Fibroblast of mammary gland (primary cell): ENCODE measurements at regions not wholly inside any gene's neighbourhood (a gene's known extent, or its start where the extent isn't known, plus 50 kb on each side); places are given as distances from the start of the nearest gene placed in this dataset.
A peak's percentile ranks its signal among the peaks of the same experiment; 100 is the strongest.

ENCODE experiments used
- DNase-seq: peaks from one replicate; pipeline ENCODE4 v3.0.0-alpha.2; 2010; ENCODE audit warnings: low read depth
- H3K4me3 ChIP-seq: 2 replicates; pipeline ENCODE4 v1.5.1; 2011; ENCODE audit warnings: low read depth, mild to moderate bottlenecking, low read length, moderate library complexity; ENCODE audit not compliant: control insufficient read depth
- CTCF ChIP-seq: conservative IDR thresholded peaks from 2 replicates; pipeline ENCODE4 v1.5.1; 2011; ENCODE audit warnings: low read depth, low read length, inconsistent platforms; ENCODE audit not compliant: control insufficient read depth, insufficient read depth

- peak; percentile 16 for DNase-seq
- TF ChIP-seq CTCF = peak; percentile 25
- no peak overlapping the region for H3K4me3 ChIP-seq
These were observed 1113.4 kb upstream of the MIR17HG start for GRCh38 chr13:90233933-90234672.

DNA sequence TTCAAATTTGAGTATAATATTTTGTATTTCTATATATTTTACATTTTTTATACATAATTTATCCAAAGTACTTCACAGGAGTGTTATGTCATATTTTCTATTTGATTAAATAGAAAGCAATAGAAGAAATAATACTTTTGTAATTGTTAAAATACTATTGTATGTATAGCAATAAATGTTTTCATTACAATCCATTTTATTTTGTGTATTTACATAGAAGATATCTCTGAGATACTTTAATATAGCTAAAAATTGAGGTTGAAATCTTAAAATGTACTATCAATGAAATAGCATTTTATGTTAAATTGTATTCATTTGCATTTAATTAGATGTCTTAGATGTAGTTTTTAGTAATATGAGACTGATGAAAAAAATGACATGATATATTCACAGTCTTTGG lies 1109.6 kb upstream of the MIR17HG start:
- no peak overlapping the region for H3K4me3 ChIP-seq
- no peak for DNase-seq
- no peak for TF ChIP-seq CTCF

DNA sequence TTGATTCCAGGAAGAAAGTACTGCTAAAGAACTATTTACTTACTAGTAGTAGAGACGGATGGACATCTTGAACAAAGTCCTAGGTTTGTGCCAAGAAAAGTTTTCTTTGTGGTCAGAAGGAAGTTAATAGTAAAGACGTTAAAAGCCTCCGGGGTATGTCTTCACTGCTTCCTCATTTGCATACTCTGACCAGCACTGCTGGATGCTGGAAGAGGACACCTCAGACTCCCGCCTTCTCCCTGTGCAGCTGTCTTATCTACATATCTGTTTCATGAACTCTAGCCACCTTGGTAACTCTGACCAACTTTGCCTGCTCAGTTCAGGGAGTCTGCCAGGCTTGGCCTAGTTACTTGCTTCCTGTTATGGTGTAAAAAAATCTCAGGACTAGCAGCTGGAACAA lies 1109.1 kb upstream of the MIR17HG start:
- no peak overlapping the region for H3K4me3 ChIP-seq
- TF ChIP-seq CTCF = no peak
- DNase-seq = no peak

DNA sequence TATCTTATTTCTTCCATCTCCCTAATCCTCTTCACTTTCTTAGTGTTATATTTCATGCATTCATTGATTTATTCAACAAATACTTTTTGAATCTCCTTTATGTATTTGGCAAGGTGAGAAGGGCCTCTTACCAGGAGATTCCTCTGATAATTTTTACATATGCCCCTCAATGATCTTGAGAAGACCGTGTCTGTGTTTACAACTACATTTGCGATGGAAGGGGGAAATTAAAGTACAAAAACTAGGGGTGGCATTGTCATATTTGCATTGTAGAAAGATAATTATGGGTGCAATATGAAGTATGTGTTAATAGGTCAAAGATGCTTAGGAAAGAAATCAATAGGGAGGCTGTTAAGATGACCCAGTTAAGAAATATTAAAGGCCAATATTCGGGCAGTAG lies 1108.4 kb upstream of the MIR17HG start:
- H3K4me3 ChIP-seq = no peak overlapping the region
- DNase-seq = no peak
- TF ChIP-seq CTCF = no peak

DNA sequence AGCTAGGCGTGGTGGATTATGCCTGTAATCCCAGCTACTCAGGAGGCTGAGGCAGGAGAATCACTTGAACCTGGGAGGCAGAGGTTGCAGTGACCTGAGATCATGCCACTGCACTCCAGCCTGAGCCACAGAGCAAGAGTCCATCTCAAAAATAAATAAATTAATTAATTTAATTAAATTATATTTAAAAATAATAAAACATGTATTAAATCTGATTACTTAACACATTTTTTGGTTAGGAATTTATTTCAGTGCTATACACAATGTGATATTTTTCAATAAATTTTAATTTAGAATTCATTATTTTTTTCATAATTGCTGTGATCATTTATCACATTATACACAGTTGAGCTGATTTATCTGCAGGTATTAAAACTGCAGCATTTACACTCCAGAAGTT lies 1101.5 kb upstream of the MIR17HG start:
- TF ChIP-seq CTCF = no peak
- DNase-seq = no peak
- H3K4me3 ChIP-seq = no peak overlapping the region

GRCh38 chr13:90246687-90247345 lies 1100.7 kb upstream of the MIR17HG start:
- no peak for DNase-seq
- TF ChIP-seq CTCF = no peak
- no peak overlapping the region for H3K4me3 ChIP-seq
